ENCODE measurements at regions not wholly inside any gene's neighbourhood (a gene's known extent, or its start where the extent isn't known, plus 50 kb on each side); places are given as distances from the start of the nearest gene placed in this dataset.

- Histone ChIP-seq H3K4me3 (replicated peaks in 1 of 4; ENCODE audit: control extremely low read depth in 1 of 4, insufficient read depth in 1 of 4, low read depth in 3 of 4, low read length in 4 of 4) (no peak overlapping the region), H3K79me2 (ENCODE audit: control insufficient read depth, insufficient read depth, low read length) (no peaks in the 10 kb centered on the region), H2AFZ (ENCODE audit: low read length) (no peak overlapping the region), H3K27me3 (ENCODE audit: control insufficient read depth, insufficient read depth, low read length) (peaks cover 3% of the 10 kb centered on the region), H3K27ac (ENCODE audit: insufficient read depth, low read length) (no peak overlapping the region), H4K20me1 (ENCODE audit: control insufficient read depth, extremely low read depth, insufficient read depth, low read length) (no peaks in the 10 kb centered on the region), H3K9ac (ENCODE audit: insufficient read depth, low read length) (no peak overlapping the region), H3K4me1 (ENCODE audit: control insufficient read depth, extremely low read depth, insufficient read depth, low read length) (no peaks in the 10 kb centered on the region), H3K36me3 (ENCODE audit: control insufficient read depth, insufficient read depth, low read length) (no peaks in the 10 kb centered on the region), H3K4me2 (ENCODE audit: extremely low read depth, insufficient read depth, low read length) (no peak overlapping the region), H3K9me3 (ENCODE audit: control insufficient read depth, insufficient read depth, low read depth, low read length) (no peaks in the 10 kb centered on the region)
- DNase-seq (ENCODE audit: low read depth in 2 of 2) = no peak
- TF ChIP-seq CTCF (conservative IDR thresholded peaks at IDR 0.05 in 1 of 2, IDR thresholded peaks at IDR 0.05 in 1 of 2; ENCODE audit: low read depth in 1 of 2, low read length in 2 of 2) (no peak), EZH2 (IDR thresholded peaks at IDR 0.05; ENCODE audit: low read length, missing control alignments) (no peak)
Measured at GRCh38 chr11:20256925-20257324, 96.7 kb upstream of the DBX1 start.

- no peak overlapping the region for H3K4me3 ChIP-seq (replicated peaks in 1 of 4; ENCODE audit: control extremely low read depth in 1 of 4, insufficient read depth in 1 of 4, low read depth in 3 of 4, low read length in 4 of 4)
- no peaks in the 10 kb centered on the region for H4K20me1 ChIP-seq (ENCODE audit: control insufficient read depth, extremely low read depth, insufficient read depth, low read length)
- H3K9ac ChIP-seq (ENCODE audit: insufficient read depth, low read length) = no peak overlapping the region
- no peak overlapping the region for H3K27ac ChIP-seq (ENCODE audit: insufficient read depth, low read length)
- peaks cover 3% of the 10 kb centered on the region for H3K27me3 ChIP-seq (ENCODE audit: control insufficient read depth, insufficient read depth, low read length)
- no peaks in the 10 kb centered on the region for H3K36me3 ChIP-seq (ENCODE audit: control insufficient read depth, insufficient read depth, low read length)
- H3K4me2 ChIP-seq (ENCODE audit: extremely low read depth, insufficient read depth, low read length) = no peak overlapping the region
- H3K4me1 ChIP-seq (ENCODE audit: control insufficient read depth, extremely low read depth, insufficient read depth, low read length) = no peaks in the 10 kb centered on the region
- TF ChIP-seq EZH2 (IDR thresholded peaks at IDR 0.05; ENCODE audit: low read length, missing control alignments) (no peak), CTCF (conservative IDR thresholded peaks at IDR 0.05 in 1 of 2, IDR thresholded peaks at IDR 0.05 in 1 of 2; ENCODE audit: low read depth in 1 of 2, low read length in 2 of 2) (no peak)
- H3K9me3 ChIP-seq (ENCODE audit: control insufficient read depth, insufficient read depth, low read depth, low read length) = no peaks in the 10 kb centered on the region
- no peak overlapping the region for H2AFZ ChIP-seq (ENCODE audit: low read length)
- no peak for DNase-seq (ENCODE audit: low read depth in 2 of 2)
- no peaks in the 10 kb centered on the region for H3K79me2 ChIP-seq (ENCODE audit: control insufficient read depth, insufficient read depth, low read length)
Measured at GRCh38 chr11:20253796-20254195, 93.5 kb upstream of the DBX1 start.

- no peak overlapping the region for H3K9ac ChIP-seq (ENCODE audit: insufficient read depth, low read length)
- H3K27me3 ChIP-seq (ENCODE audit: control insufficient read depth, insufficient read depth, low read length) = peaks cover 9% of the 10 kb centered on the region
- no peaks in the 10 kb centered on the region for H3K9me3 ChIP-seq (ENCODE audit: control insufficient read depth, insufficient read depth, low read depth, low read length)
- no peak overlapping the region for H3K27ac ChIP-seq (ENCODE audit: insufficient read depth, low read length)
- no peaks in the 10 kb centered on the region for H4K20me1 ChIP-seq (ENCODE audit: control insufficient read depth, extremely low read depth, insufficient read depth, low read length)
- TF ChIP-seq CTCF (conservative IDR thresholded peaks at IDR 0.05 in 1 of 2, IDR thresholded peaks at IDR 0.05 in 1 of 2; ENCODE audit: low read depth in 1 of 2, low read length in 2 of 2) (no peak), EZH2 (IDR thresholded peaks at IDR 0.05; ENCODE audit: low read length, missing control alignments) (no peak)
- no peak for DNase-seq (ENCODE audit: low read depth in 2 of 2)
- H3K36me3 ChIP-seq (ENCODE audit: control insufficient read depth, insufficient read depth, low read length) = no peaks in the 10 kb centered on the region
- no peak overlapping the region for H2AFZ ChIP-seq (ENCODE audit: low read length)
- H3K4me1 ChIP-seq (ENCODE audit: control insufficient read depth, extremely low read depth, insufficient read depth, low read length) = no peaks in the 10 kb centered on the region
- H3K4me2 ChIP-seq (ENCODE audit: extremely low read depth, insufficient read depth, low read length) = no peak overlapping the region
- no peaks in the 10 kb centered on the region for H3K79me2 ChIP-seq (ENCODE audit: control insufficient read depth, insufficient read depth, low read length)
- H3K4me3 ChIP-seq (replicated peaks in 1 of 4; ENCODE audit: control extremely low read depth in 1 of 4, insufficient read depth in 1 of 4, low read depth in 3 of 4, low read length in 4 of 4) = no peak overlapping the region
Measured at GRCh38 chr11:20251496-20251895, 91.2 kb upstream of the DBX1 start.

Measured in fibroblast of lung (primary cell).